ENCODE measurements at regions not wholly inside any gene's neighbourhood (a gene's known extent, or its start where the extent isn't known, plus 50 kb on each side); places are given as distances from the start of the nearest gene placed in this dataset.

GRCh38 chr10:120208488-120208887 lies 248.5 kb upstream of the PLPP4 start (continued):
- no peak for TF ChIP-seq FOXP4 (CRISPR knock-in tag; IDR thresholded peaks at IDR 0.05; ENCODE audit: borderline replicate concordance)

- no peaks in the 10 kb centered on the region for H3K36me3 ChIP-seq (ENCODE audit: control insufficient read depth, insufficient read depth, low read length)
- 1% methylated on average over 7 of the region's 7 CpGs for WGBS (ENCODE audit: insufficient coverage, low coverage, missing lambda C conversion rate)
- ChIA-PET CTCF (ENCODE audit: low intra/inter-chr PET ratio) (no interaction called here), POLR2A (interaction anchor here (0.6 kb wide), 1 partner anchor 340 kb away, joined by 3 read pairs; no protein-coding TSS in a partner anchor)
- in situ Hi-C loops (cut with MboI) = no loop called here
- no peak overlapping the region for H2AFZ ChIP-seq (ENCODE audit: low read depth, low read length)
- no peaks in the 10 kb centered on the region for H3K9me1 ChIP-seq (ENCODE audit: control insufficient read depth, insufficient read depth, low read length)
- H3K27me3 ChIP-seq (ENCODE audit: control insufficient read depth in 2 of 2, insufficient read depth in 2 of 2, low read length in 2 of 2) = no peaks in the 10 kb centered on the region; a peak in 1 of 5 replicates
- no peaks in the 10 kb centered on the region for H3K79me2 ChIP-seq (ENCODE audit: control insufficient read depth, insufficient read depth, low read length)
- TF ChIP-seq ATF6 (CRISPR knock-in tag; IDR thresholded peaks at IDR 0.05) (no peak), GTF2B (IDR thresholded peaks at IDR 0.05; ENCODE audit: extremely low read depth, insufficient read length) (no peak), RBM25 (IDR thresholded peaks at IDR 0.05; ENCODE audit: low read depth, low read length, severe bottlenecking) (no peak), MAX (CRISPR knock-in tag; IDR thresholded peaks at IDR 0.05) (no peak), EGR1 (conservative IDR thresholded peaks at IDR 0.05) (no peak), KHSRP (IDR thresholded peaks at IDR 0.05) (no peak), ETV5 (CRISPR knock-in tag; IDR thresholded peaks at IDR 0.05; ENCODE audit: low read depth) (no peak), ZNF124 (CRISPR knock-in tag; IDR thresholded peaks at IDR 0.05) (no peak)
- intact Hi-C loops (cut with micrococcal nuclease) = no loop called here
- no peak for ATAC-seq
- FAIRE-seq = no peak
- no peaks in the 10 kb centered on the region for H3K9me3 ChIP-seq (replicated peaks; ENCODE audit: control insufficient read depth, insufficient read depth, low read depth, low read length)
- H3K27ac ChIP-seq (ENCODE audit: extremely low read depth, low read depth, low read length) = no peak overlapping the region
- H3K4me3 ChIP-seq = no peak overlapping the region
- H3K4me2 ChIP-seq (ENCODE audit: insufficient read depth, low read length) = no peak overlapping the region
- no TSS peak for BruUV-seq (replicated peaks)
- H3K4me1 ChIP-seq (replicated peaks in 1 of 2; ENCODE audit: control insufficient read depth in 2 of 2, insufficient read depth in 2 of 2, low read length in 2 of 2) = no peaks in the 10 kb centered on the region
- no peaks in the 10 kb centered on the region for H4K20me1 ChIP-seq (replicated peaks; ENCODE audit: control insufficient read depth, insufficient read depth, low read length)
- no peak overlapping the region for H3K9ac ChIP-seq (ENCODE audit: insufficient read depth in 1 of 2, low read depth in 2 of 2, low read length in 2 of 2)
- no peak for DNase-seq (ENCODE audit: extremely low read depth in 1 of 4, low spot score in 3 of 4)
These were observed 247.8 kb upstream of the PLPP4 start for GRCh38 chr10:120209124-120209762.
